HL-60/S4 treated with phorbol 12-myristate 13-acetate at 8.2 ng/mL for 4 days and 3 days (cell line): ENCODE measurements at regions not wholly inside any gene's neighbourhood (a gene's known extent, or its start where the extent isn't known, plus 50 kb on each side); places are given as distances from the start of the nearest gene placed in this dataset.

Experiments used
- in situ Hi-C: fragments of 300-500 bp; cut with MboI; formaldehyde crosslinking; loops from 2 replicates; pipeline ENCODE4 v1.15.0; 2022; ENCODE audit warnings: low sequenced_read_pairs

DNA sequence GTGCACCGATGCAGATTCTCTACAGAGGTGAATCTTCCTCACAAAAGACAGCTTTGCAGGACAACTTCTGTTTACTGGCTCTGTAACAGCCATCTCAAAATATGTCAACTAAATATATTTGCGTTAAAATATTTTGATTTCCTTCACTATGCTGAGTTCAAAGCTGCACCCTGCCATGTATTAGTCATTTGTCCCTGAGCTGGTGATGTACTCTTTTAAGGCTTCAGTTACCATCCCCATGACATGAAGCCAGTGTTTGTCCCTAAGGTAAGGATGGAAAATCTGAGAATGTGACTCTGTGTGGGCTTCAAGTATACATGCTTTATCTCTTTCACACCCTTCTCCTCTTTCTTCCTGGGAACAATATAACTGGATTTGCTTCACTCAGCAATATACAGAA is 70.2 kb upstream of the BTG3 start:
- in situ Hi-C loops: loop anchor here (25.0 kb wide), 1 partner anchor 229 kb away; no protein-coding TSS in a partner anchor

DNA sequence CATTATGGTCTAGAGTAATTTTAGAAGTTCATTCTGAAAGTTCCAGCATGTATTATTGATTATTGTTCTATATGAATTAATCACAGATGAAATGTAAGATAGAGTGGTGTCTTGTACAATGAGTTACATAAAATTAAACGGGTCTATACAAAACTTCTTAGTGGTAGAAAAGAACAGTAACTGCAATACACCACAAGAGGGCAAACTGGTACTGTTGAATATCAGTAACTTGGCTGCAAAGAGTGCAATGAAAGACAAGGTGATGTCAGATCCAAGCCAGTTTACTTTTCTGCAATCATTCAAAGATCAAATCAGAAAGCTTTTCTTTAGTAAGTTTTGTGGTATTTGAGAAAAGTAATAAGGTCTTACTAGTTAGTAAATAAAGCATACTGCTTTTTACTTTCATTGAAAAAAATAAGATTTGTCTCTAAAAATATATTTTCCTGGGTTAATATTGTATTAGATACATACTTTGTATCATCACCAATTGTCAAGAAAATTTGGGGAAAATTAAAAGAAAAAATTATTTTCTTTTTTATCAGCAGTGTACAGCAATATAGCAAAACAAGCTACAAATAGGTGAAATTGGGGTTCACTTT is 66.4 kb upstream of the BTG3 start:
- in situ Hi-C loops: loop anchor here (25.0 kb wide), 1 partner anchor 233 kb away; no protein-coding TSS in a partner anchor

DNA sequence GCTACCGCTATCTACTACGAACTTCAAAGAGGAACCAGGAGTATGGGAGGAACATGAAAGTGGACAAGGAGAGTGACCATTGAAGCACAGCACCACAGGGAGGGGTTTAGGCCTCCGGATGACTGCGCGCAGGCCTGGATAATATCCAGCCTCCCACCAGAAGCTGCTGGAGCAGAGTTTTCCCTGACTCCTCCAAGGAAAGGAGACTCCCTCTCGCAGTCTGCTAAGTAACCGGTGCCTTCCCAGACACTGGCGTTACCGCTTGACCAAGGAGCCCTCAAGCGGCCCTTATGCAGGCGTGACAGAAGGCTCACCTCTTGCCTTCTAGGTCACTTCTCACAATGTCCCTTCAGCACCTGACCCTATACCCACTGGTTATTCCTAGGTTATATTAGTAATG is 64.2 kb upstream of the BTG3 start:
- in situ Hi-C loops: loop anchor here (25.0 kb wide), 1 partner anchor 235 kb away; no protein-coding TSS in a partner anchor

DNA sequence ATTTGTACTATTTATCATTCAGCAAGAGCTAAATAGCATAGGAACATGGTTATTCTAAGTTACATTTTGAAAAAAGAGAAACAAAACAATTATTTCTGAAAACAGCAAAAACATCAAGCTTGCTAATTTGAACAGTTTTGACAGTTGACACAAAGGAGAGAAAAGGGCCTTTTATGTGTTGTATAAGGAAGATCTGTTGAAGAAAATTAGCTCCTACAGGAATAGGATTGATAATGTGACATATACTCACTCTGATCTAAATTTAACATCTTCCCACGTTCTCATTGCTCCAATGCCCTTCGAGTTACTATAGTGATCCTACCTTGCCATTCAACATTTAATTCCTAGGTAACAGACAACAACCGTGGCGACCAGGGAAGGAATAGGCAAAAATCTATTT is 61.4 kb upstream of the BTG3 start:
- in situ Hi-C loops: no loop called here

DNA sequence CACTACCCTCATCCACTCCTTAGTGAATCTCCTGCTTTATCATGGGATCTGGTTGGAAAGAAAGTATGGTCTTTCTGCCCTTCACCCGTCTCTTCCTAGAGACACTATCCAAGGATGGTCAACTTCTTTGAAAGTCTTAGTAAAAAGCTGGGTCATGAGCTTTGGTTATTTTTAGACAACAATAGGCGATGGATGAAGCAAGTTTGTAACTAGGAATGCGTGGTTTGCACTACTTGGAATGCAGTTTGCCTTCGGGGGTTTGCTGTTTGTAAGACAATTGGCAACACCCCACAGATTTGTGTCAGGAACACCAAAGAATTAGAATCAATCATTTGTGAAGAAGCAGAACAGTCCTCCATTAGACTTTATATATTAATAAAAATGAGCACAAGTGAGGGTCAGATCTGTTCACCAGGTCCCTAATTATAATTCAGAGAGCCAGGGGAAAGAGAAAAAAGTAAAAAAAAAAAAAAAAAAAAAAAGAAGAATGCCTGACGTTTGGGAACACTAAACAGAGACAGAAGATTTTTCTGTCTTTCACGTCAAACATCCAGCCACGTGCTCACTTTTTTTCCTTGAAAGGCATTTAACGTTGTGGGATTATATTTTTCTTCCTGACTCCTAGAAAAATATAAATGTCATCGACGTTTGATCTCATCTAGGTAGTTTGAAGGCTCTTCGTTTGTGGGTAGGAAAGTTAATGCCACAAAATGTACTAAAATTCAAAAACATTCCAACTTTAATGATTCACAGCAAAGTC is 60.7 kb upstream of the BTG3 start:
- in situ Hi-C loops: no loop called here

DNA sequence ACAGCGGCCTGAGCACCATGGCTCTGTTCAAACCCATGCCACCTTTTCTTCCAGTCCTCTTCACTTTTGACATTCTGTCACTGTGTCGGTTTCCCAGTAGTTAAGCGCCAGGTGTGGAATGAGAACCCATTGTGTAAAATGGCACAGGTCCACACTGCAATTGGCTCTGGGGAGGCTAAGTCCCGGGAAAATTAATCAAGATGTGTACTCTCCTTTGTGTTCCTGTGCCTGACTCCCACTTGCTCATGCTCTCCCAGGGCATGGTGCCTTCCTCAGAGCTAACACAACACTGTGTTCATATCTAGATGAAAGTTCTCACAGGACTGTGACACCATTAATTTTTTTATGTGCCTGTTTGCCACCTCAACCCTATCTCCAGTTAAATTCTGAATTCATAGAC is 59.0 kb upstream of the BTG3 start:
- in situ Hi-C loops: no loop called here

DNA sequence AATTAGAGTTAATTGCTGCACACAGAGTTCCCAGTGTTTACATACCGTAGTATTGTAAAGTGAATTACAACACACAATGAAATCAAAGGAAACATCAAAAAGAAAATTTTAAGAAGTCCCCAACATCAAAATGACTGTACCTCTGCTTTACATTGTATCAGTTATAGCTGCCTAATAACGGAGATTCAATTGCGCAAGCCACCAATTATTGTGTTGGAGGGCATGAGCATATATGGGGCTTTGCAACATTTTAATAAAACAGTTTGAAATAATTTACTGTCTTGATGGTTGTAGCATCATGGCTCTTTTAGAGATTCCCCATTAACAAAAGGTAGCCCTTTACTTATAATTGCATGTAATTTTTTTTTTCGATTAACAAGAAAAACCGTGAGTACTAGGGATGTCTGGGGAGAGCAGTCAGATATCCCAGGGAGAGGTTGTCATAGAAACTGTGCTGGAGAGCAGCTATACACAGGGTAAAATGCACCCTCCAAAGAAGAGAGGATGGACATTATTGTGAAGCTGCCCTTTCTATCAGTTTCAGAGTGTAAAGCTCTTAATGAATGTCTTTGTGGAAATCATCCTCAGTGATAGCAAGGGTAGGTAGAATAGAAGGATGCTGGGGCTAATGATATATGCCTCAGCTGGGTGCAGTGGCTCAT is 55.9 kb upstream of the BTG3 start:
- in situ Hi-C loops: no loop called here

DNA sequence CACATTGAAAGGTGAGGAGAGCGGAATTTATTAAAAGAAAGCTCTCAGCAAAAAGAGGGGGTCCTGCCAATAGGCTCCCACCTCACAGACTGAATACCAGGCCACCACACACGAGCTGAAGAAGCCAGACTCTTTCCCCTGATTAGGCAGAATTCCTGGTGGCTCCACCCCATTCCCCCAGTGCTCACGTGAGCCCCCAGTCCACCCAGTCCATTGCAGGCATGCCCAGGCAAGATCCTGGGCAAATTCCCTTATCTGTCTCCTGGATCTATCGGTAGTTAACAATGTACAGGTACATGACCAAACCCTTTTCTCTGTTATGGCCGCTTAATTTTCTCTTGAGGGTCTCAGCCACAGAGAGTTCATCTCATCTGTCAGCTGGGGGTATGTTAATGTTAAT is 54.6 kb upstream of the BTG3 start:
- in situ Hi-C loops: no loop called here
